Right lobe of liver (tissue), 4 donors: ENCODE measurements at regions not wholly inside any gene's neighbourhood (a gene's known extent, or its start where the extent isn't known, plus 50 kb on each side); places are given as distances from the start of the nearest gene placed in this dataset.

ENCODE experiments used
- POLR2A ChIP-seq: fragments of 450-650 bp; IDR thresholded peaks from one replicate; pipeline ENCODE4 v1.6.1; 2017; ENCODE audit warnings: antibody characterized with exemption, mild to moderate bottlenecking
- TF ChIP-seq, protein P1 (sequence below), 4 donors: fragments of 200-600 bp in 3 of 4; fragments of 450-650 bp in 1 of 4; IDR thresholded peaks; one replicate each; pipeline versions ENCODE4 v1.5.1 to v1.8.0; 2016 to 2022; ENCODE audit warnings: antibody characterized with exemption in 4 of 4, mild to moderate bottlenecking in 2 of 4
- donor health status: DM: no; HTN: no; CAD: no.
- donor health status: DM: no; HTN: no; CAD: no.
- donor health status: DM: no; HTN: yes; CAD: no.

- TF ChIP-seq, protein P1, sequence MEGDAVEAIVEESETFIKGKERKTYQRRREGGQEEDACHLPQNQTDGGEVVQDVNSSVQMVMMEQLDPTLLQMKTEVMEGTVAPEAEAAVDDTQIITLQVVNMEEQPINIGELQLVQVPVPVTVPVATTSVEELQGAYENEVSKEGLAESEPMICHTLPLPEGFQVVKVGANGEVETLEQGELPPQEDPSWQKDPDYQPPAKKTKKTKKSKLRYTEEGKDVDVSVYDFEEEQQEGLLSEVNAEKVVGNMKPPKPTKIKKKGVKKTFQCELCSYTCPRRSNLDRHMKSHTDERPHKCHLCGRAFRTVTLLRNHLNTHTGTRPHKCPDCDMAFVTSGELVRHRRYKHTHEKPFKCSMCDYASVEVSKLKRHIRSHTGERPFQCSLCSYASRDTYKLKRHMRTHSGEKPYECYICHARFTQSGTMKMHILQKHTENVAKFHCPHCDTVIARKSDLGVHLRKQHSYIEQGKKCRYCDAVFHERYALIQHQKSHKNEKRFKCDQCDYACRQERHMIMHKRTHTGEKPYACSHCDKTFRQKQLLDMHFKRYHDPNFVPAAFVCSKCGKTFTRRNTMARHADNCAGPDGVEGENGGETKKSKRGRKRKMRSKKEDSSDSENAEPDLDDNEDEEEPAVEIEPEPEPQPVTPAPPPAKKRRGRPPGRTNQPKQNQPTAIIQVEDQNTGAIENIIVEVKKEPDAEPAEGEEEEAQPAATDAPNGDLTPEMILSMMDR (IDR thresholded peaks at IDR 0.05) = no peak
- no peak for TF ChIP-seq POLR2A
Measured at GRCh38 chr16:5605404-5605803, 507.8 kb upstream of the EEF2KMT start.
